ENCODE measurements at regions not wholly inside any gene's neighbourhood (a gene's known extent, or its start where the extent isn't known, plus 50 kb on each side); places are given as distances from the start of the nearest gene placed in this dataset.
A peak's percentile ranks its signal among the peaks of the same experiment; 100 is the strongest.

DNA sequence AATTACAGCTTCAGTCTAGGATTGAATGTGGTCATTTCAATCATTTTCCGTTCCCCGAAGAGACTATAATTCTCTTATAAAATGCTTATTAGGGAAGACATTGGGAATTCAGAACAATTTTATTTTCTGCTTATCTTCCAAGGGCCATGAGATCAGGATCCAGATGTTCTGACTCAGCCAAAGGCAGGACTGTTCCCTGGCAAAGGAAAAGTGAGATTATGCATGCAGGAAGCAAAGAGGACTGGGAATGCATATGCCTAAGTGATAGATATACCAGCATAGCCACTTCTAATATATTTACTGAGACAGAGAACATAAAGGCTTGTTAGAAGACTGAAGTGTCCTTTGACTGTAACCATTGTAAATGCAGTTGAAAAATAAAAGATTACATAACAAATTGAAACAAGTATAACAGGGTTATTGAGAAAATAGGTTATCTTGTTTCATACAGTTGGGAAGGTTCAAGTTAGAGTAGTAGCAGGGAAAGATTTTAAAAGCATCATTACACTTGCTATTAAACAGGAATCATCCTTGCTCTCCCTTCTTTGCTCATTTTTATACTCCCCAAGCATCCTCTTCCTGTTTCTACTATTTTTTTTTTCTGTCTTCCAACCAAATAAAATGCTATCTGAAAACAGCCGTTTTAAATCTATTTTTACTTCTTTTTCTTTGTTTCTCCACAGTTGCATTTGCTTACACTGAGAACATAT lies 439.6 kb upstream of the ADAMTS5 start:
- no peaks in the 10 kb centered on the region for H3K27me3 ChIP-seq
- no peak for DNase-seq
- peak overlapping the region in 1 of 2 donors; percentile 36 for H3K27ac ChIP-seq
- TF ChIP-seq POLR2A (IDR thresholded peaks at IDR 0.05) (no peak), EP300 (IDR thresholded peaks at IDR 0.05) (no peak)
- TF ChIP-seq, protein P1, sequence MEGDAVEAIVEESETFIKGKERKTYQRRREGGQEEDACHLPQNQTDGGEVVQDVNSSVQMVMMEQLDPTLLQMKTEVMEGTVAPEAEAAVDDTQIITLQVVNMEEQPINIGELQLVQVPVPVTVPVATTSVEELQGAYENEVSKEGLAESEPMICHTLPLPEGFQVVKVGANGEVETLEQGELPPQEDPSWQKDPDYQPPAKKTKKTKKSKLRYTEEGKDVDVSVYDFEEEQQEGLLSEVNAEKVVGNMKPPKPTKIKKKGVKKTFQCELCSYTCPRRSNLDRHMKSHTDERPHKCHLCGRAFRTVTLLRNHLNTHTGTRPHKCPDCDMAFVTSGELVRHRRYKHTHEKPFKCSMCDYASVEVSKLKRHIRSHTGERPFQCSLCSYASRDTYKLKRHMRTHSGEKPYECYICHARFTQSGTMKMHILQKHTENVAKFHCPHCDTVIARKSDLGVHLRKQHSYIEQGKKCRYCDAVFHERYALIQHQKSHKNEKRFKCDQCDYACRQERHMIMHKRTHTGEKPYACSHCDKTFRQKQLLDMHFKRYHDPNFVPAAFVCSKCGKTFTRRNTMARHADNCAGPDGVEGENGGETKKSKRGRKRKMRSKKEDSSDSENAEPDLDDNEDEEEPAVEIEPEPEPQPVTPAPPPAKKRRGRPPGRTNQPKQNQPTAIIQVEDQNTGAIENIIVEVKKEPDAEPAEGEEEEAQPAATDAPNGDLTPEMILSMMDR (IDR thresholded peaks at IDR 0.05) = no peak
- H3K9me3 ChIP-seq = no peaks in the 10 kb centered on the region
- no peak overlapping the region for H3K4me3 ChIP-seq
- no peaks in the 10 kb centered on the region for H3K36me3 ChIP-seq
- peaks cover 2% of the 10 kb centered on the region for H3K4me1 ChIP-seq (ENCODE audit: insufficient read depth)
- intact Hi-C loops (cut with DNase I) = no loop called here
- WGBS, 3 donors = 1 to 7% (median 2%) methylated on average over 3 of the region's 3 CpGs

GRCh38 chr21:27403011-27403410 lies 436.1 kb upstream of the ADAMTS5 start:
- H3K36me3 ChIP-seq = no peaks in the 10 kb centered on the region
- H3K9me3 ChIP-seq = no peaks in the 10 kb centered on the region
- intact Hi-C loops (cut with DNase I) = no loop called here
- H3K4me1 ChIP-seq (ENCODE audit: insufficient read depth) = peaks cover 2% of the 10 kb centered on the region
- TF ChIP-seq POLR2A (IDR thresholded peaks at IDR 0.05) = no peak
- TF ChIP-seq EP300 (IDR thresholded peaks at IDR 0.05) = no peak
- TF ChIP-seq, protein P1 (IDR thresholded peaks at IDR 0.05) = no peak
- no peak overlapping the region for H3K4me3 ChIP-seq
- 93 to 98% (median 96%) methylated on average over 3 of the region's 3 CpGs for WGBS, 3 donors
- DNase-seq = no peak
- no peak overlapping the region for H3K27ac ChIP-seq
- no peaks in the 10 kb centered on the region for H3K27me3 ChIP-seq

DNA sequence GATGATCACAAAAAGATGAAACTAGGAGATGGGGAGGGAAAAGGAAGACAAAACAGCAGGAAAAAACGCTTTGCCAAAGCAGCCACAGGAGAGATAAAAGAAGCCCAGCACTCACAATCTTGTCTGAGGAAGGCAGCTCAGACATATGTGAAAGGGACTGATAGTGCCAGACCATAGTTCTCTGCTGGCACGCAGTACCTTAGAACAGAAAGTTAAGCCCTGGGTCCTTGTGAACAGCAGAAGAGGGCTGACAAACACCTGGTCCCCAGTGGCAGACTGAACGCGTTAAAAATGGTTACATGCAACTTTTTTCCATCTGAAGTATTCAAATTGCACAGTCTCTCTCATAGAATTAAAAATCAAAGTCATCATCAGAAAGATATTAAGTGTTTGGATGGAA lies 433.2 kb upstream of the ADAMTS5 start:
- no peak overlapping the region for H3K4me3 ChIP-seq
- no peaks in the 10 kb centered on the region for H3K36me3 ChIP-seq
- TF ChIP-seq, protein P1 (IDR thresholded peaks at IDR 0.05) = no peak
- no peak for TF ChIP-seq POLR2A (IDR thresholded peaks at IDR 0.05)
- TF ChIP-seq EP300 (IDR thresholded peaks at IDR 0.05) = no peak
- WGBS, 3 donors = 71 to 75% (median 72%) methylated on average over 4 of the region's 4 CpGs
- no peaks in the 10 kb centered on the region for H3K4me1 ChIP-seq (ENCODE audit: insufficient read depth)
- H3K27me3 ChIP-seq = no peaks in the 10 kb centered on the region
- intact Hi-C loops (cut with DNase I) = no loop called here
- no peak overlapping the region for H3K27ac ChIP-seq
- no peaks in the 10 kb centered on the region for H3K9me3 ChIP-seq
- DNase-seq = no peak

- no peak for TF ChIP-seq POLR2A (IDR thresholded peaks at IDR 0.05)
- TF ChIP-seq, protein P1 (IDR thresholded peaks at IDR 0.05) = no peak
- TF ChIP-seq EP300 (IDR thresholded peaks at IDR 0.05) = no peak
- H3K36me3 ChIP-seq = no peaks in the 10 kb centered on the region
- H3K27me3 ChIP-seq = no peaks in the 10 kb centered on the region
- intact Hi-C loops (cut with DNase I) = no loop called here
- no peaks in the 10 kb centered on the region for H3K4me1 ChIP-seq (ENCODE audit: insufficient read depth)
- WGBS, 3 donors = 93 to 95% (median 94%) methylated on average over 1 of the region's 1 CpG
- no peak overlapping the region for H3K27ac ChIP-seq
- DNase-seq = no peak
- H3K4me3 ChIP-seq = no peak overlapping the region
- H3K9me3 ChIP-seq = no peaks in the 10 kb centered on the region
Observed at GRCh38 chr21:27397578-27397977, 430.7 kb upstream of the ADAMTS5 start.
